ENCODE measurements at regions not wholly inside any gene's neighbourhood (a gene's known extent, or its start where the extent isn't known, plus 50 kb on each side); places are given as distances from the start of the nearest gene placed in this dataset.

- Histone ChIP-seq H3K4me3 (no peak overlapping the region), H3K4me1 (replicated peaks; ENCODE audit: insufficient read depth) (no peaks in the 10 kb centered on the region), H3K36me3 (ENCODE audit: low read depth) (no peaks in the 10 kb centered on the region), H2AFZ (0 out of 2 replicates have a peak overlapping the region, but pooled peaks have one; percentile 14), H3K4me2 (no peak overlapping the region), H4K20me1 (ENCODE audit: insufficient read depth) (no peaks in the 10 kb centered on the region), H3K79me2 (ENCODE audit: low read depth) (no peaks in the 10 kb centered on the region), H3K9me2 (ENCODE audit: insufficient read depth) (no peaks in the 10 kb centered on the region), H3F3A (ENCODE audit: insufficient read depth, low read depth) (no peaks in the 10 kb centered on the region), H3K9me3 (ENCODE audit: insufficient read depth, low read depth) (no peaks in the 10 kb centered on the region), H3K27ac (no peak overlapping the region), H3K27me3 (ENCODE audit: insufficient read depth, low read depth) (no peaks in the 10 kb centered on the region)
- ChIA-PET CTCF (no interaction called here), POLR2A (ENCODE audit: unreplicated experiment) (no interaction called here)
- peak; percentile 10 to 32 for DNase-seq
- TF ChIP-seq EZH2 (IDR thresholded peaks at IDR 0.05; ENCODE audit: low read depth) = no peak
- intact Hi-C loops (cut with micrococcal nuclease; ENCODE audit: unreplicated experiment) = no loop called here
- no TSS peak for BruUV-seq (replicated peaks)
Observed at GRCh38 chr1:99146129-99146848, 118.0 kb upstream of the PLPPR4 start.

- Histone ChIP-seq H3K27me3 (ENCODE audit: insufficient read depth, low read depth) (no peaks in the 10 kb centered on the region), H2AFZ (no peak overlapping the region), H3K9me3 (ENCODE audit: insufficient read depth, low read depth) (no peaks in the 10 kb centered on the region), H3F3A (ENCODE audit: insufficient read depth, low read depth) (no peaks in the 10 kb centered on the region), H3K36me3 (ENCODE audit: low read depth) (no peaks in the 10 kb centered on the region), H3K4me3 (no peak overlapping the region), H4K20me1 (ENCODE audit: insufficient read depth) (no peaks in the 10 kb centered on the region), H3K27ac (no peak overlapping the region), H3K4me2 (no peak overlapping the region), H3K79me2 (ENCODE audit: low read depth) (no peaks in the 10 kb centered on the region), H3K4me1 (replicated peaks; ENCODE audit: insufficient read depth) (no peaks in the 10 kb centered on the region), H3K9me2 (ENCODE audit: insufficient read depth) (no peaks in the 10 kb centered on the region)
- BruUV-seq (replicated peaks) = no TSS peak
- CTCF ChIA-PET = no interaction called here
- no peak for DNase-seq
- POLR2A ChIA-PET (ENCODE audit: unreplicated experiment) = no interaction called here
- no peak for TF ChIP-seq CTCF (conservative IDR thresholded peaks at IDR 0.05)
- TF ChIP-seq EZH2 (IDR thresholded peaks at IDR 0.05; ENCODE audit: low read depth) = no peak
- intact Hi-C loops (cut with micrococcal nuclease; ENCODE audit: unreplicated experiment) = no loop called here
Observed at GRCh38 chr1:99149952-99150351, 114.3 kb upstream of the PLPPR4 start.

GRCh38 chr1:99152132-99152531, 112.2 kb upstream of the PLPPR4 start:
- Histone ChIP-seq H3K9me3 (ENCODE audit: insufficient read depth, low read depth) (no peaks in the 10 kb centered on the region), H3F3A (ENCODE audit: insufficient read depth, low read depth) (no peaks in the 10 kb centered on the region), H4K20me1 (ENCODE audit: insufficient read depth) (no peaks in the 10 kb centered on the region), H3K27me3 (ENCODE audit: insufficient read depth, low read depth) (no peaks in the 10 kb centered on the region), H3K4me2 (no peak overlapping the region), H3K36me3 (ENCODE audit: low read depth) (no peaks in the 10 kb centered on the region), H3K4me1 (replicated peaks; ENCODE audit: insufficient read depth) (no peaks in the 10 kb centered on the region), H3K4me3 (no peak overlapping the region), H2AFZ (no peak overlapping the region), H3K27ac (no peak overlapping the region), H3K9me2 (ENCODE audit: insufficient read depth) (no peaks in the 10 kb centered on the region), H3K79me2 (ENCODE audit: low read depth) (no peaks in the 10 kb centered on the region)
- BruUV-seq (replicated peaks) = no TSS peak
- intact Hi-C loops (cut with micrococcal nuclease; ENCODE audit: unreplicated experiment) = no loop called here
- TF ChIP-seq EZH2 (IDR thresholded peaks at IDR 0.05; ENCODE audit: low read depth) (no peak), CTCF (conservative IDR thresholded peaks at IDR 0.05) (no peak)
- ChIA-PET POLR2A (ENCODE audit: unreplicated experiment) (no interaction called here), CTCF (no interaction called here)
- no peak for DNase-seq

GRCh38 chr1:99163671-99164070, 100.6 kb upstream of the PLPPR4 start:
- no peak overlapping the region for H3K4me2 ChIP-seq
- no peak for DNase-seq
- no peaks in the 10 kb centered on the region for H3F3A ChIP-seq (ENCODE audit: insufficient read depth, low read depth)
- ChIA-PET POLR2A (ENCODE audit: unreplicated experiment) (no interaction called here), CTCF (no interaction called here)
- intact Hi-C loops (cut with micrococcal nuclease; ENCODE audit: unreplicated experiment) = no loop called here
- no peaks in the 10 kb centered on the region for H3K4me1 ChIP-seq (replicated peaks; ENCODE audit: insufficient read depth)
- no peak overlapping the region for H3K27ac ChIP-seq
- H3K4me3 ChIP-seq = no peak overlapping the region
- H3K79me2 ChIP-seq (ENCODE audit: low read depth) = no peaks in the 10 kb centered on the region
- no peaks in the 10 kb centered on the region for H3K36me3 ChIP-seq (ENCODE audit: low read depth)
- no TSS peak for BruUV-seq (replicated peaks)
- H3K27me3 ChIP-seq (ENCODE audit: insufficient read depth, low read depth) = no peaks in the 10 kb centered on the region
- TF ChIP-seq EZH2 (IDR thresholded peaks at IDR 0.05; ENCODE audit: low read depth) (no peak), CTCF (conservative IDR thresholded peaks at IDR 0.05) (no peak)
- H2AFZ ChIP-seq = no peak overlapping the region
- no peaks in the 10 kb centered on the region for H3K9me3 ChIP-seq (ENCODE audit: insufficient read depth, low read depth)
- no peaks in the 10 kb centered on the region for H4K20me1 ChIP-seq (ENCODE audit: insufficient read depth)
- H3K9me2 ChIP-seq (ENCODE audit: insufficient read depth) = no peaks in the 10 kb centered on the region

Measured in PC-9 (cell line).